Type B pancreatic cell (in vitro differentiated cells): ENCODE measurements at regions not wholly inside any gene's neighbourhood (a gene's known extent, or its start where the extent isn't known, plus 50 kb on each side); places are given as distances from the start of the nearest gene placed in this dataset.

Experiments used
- DNase-seq: peaks from one replicate; pipeline ENCODE4 v3.0.0; 2021; ENCODE audit warnings: mixed read lengths; ENCODE audit not compliant: unreplicated experiment; ENCODE audit errors: extremely low spot score
- H3K27ac Mint-ChIP-seq: 2 replicates; pipeline ENCODE4 v1.8.0; 2021; ENCODE audit warnings: mild to moderate bottlenecking, mixed read lengths
- H3K27me3 Mint-ChIP-seq: 2 replicates; pipeline ENCODE4 v1.8.0; 2021; ENCODE audit warnings: mixed read lengths
- H3K36me3 Mint-ChIP-seq: 2 replicates; pipeline ENCODE4 v1.8.0; 2021; ENCODE audit warnings: mixed read lengths
- H3K4me1 Mint-ChIP-seq: one replicate; pipeline ENCODE4 v1.8.0; 2021; ENCODE audit warnings: mixed read lengths; ENCODE audit not compliant: unreplicated experiment
- H3K4me3 Mint-ChIP-seq: 2 replicates; pipeline ENCODE4 v1.8.0; 2021; ENCODE audit warnings: mild to moderate bottlenecking, mixed read lengths
- H3K9me3 Mint-ChIP-seq: 2 replicates; pipeline ENCODE4 v1.8.0; 2021; ENCODE audit warnings: mixed read lengths
- CTCF ChIP-seq: fragments of 200-600 bp; sonication (generic); conservative IDR thresholded peaks from 2 replicates; pipeline ENCODE4 v1.5.0; 2021; ENCODE audit warnings: antibody characterized with exemption, mild to moderate bottlenecking

GRCh38 chr15:37219211-37219701 is 118.9 kb upstream of the MEIS2 start:
- TF ChIP-seq CTCF, result no peak
- Mint-ChIP-seq H3K4me1 (peaks cover 4% of the 10 kb centered on the region), H3K27me3 (peaks cover 65% of the 10 kb centered on the region), H3K9me3 (no peaks in the 10 kb centered on the region), H3K4me3 (no peak overlapping the region), H3K27ac (no peak overlapping the region), H3K36me3 (no peaks in the 10 kb centered on the region)
- DNase-seq, result no peak

GRCh38 chr15:37220949-37221670 is 120.8 kb upstream of the MEIS2 start:
- TF ChIP-seq CTCF, result no peak
- H3K9me3 Mint-ChIP-seq, result no peaks in the 10 kb centered on the region
- no peak overlapping the region for H3K27ac Mint-ChIP-seq
- H3K27me3 Mint-ChIP-seq, result peaks cover 57% of the 10 kb centered on the region
- H3K36me3 Mint-ChIP-seq, result no peaks in the 10 kb centered on the region
- H3K4me3 Mint-ChIP-seq, result peak overlapping the region; percentile 12
- peaks cover 4% of the 10 kb centered on the region for H3K4me1 Mint-ChIP-seq
- no peak for DNase-seq

- no peak for TF ChIP-seq CTCF
- H3K9me3 Mint-ChIP-seq, result no peaks in the 10 kb centered on the region
- no peak overlapping the region for H3K27ac Mint-ChIP-seq
- H3K27me3 Mint-ChIP-seq, result peaks cover 62% of the 10 kb centered on the region
- H3K4me1 Mint-ChIP-seq, result peaks cover 4% of the 10 kb centered on the region
- no peaks in the 10 kb centered on the region for H3K36me3 Mint-ChIP-seq
- no peak overlapping the region for H3K4me3 Mint-ChIP-seq
- no peak for DNase-seq
These were observed 121.4 kb upstream of the MEIS2 start for GRCh38 chr15:37221671-37222145.

- H3K9me3 Mint-ChIP-seq, result no peaks in the 10 kb centered on the region
- no peak overlapping the region for H3K27ac Mint-ChIP-seq
- DNase-seq, result no peak
- no peaks in the 10 kb centered on the region for H3K36me3 Mint-ChIP-seq
- H3K4me3 Mint-ChIP-seq, result no peak overlapping the region
- peaks cover 59% of the 10 kb centered on the region for H3K27me3 Mint-ChIP-seq
- peaks cover 4% of the 10 kb centered on the region for H3K4me1 Mint-ChIP-seq
- no peak for TF ChIP-seq CTCF
These were observed 122.7 kb upstream of the MEIS2 start for GRCh38 chr15:37223089-37223488.

- Mint-ChIP-seq H3K4me1 (no peaks in the 10 kb centered on the region), H3K9me3 (peaks cover 9% of the 10 kb centered on the region), H3K4me3 (no peak overlapping the region), H3K36me3 (no peaks in the 10 kb centered on the region), H3K27ac (no peak overlapping the region), H3K27me3 (peaks cover 52% of the 10 kb centered on the region)
- no peak for TF ChIP-seq CTCF
- no peak for DNase-seq
These were observed 129.7 kb upstream of the MEIS2 start for GRCh38 chr15:37229855-37230619.
